H1 (cell line): ENCODE measurements at regions not wholly inside any gene's neighbourhood (a gene's known extent, or its start where the extent isn't known, plus 50 kb on each side); places are given as distances from the start of the nearest gene placed in this dataset.

Experiments
- CTCF ChIA-PET: fragments of 300-600 bp; sonication (Branson Sonifier 250); formaldehyde crosslinking; loops from one replicate; lab custom pipeline; 2021; ENCODE audit not compliant: partially characterized antibody; lab: Charles Lee
- POLR2A ChIA-PET: fragments of 300-600 bp; sonication (Branson Sonifier 250); formaldehyde crosslinking; loops from one replicate; lab custom pipeline; 2021; ENCODE audit warnings: inconsistent platforms; ENCODE audit not compliant: partially characterized antibody; lab: Charles Lee
- DNase-seq, 2 experiments: peaks; one replicate each; pipeline versions ENCODE4 v3.0.0 to v3.0.0-alpha.2; 2010 to 2022; ENCODE audit warnings: low spot score in 2 of 2, low read depth in 1 of 2, mixed read lengths in 1 of 2
- FAIRE-seq: peaks from 2 replicates; lab custom pipeline; 2011; peaks lifted over from hg19 to GRCh38; lab: Jason Lieb, UNC
- H2AFZ ChIP-seq: 2 replicates; pipeline ENCODE4 v1.8.1; 2012; ENCODE audit warnings: low read length, inconsistent platforms
- H2AK5ac ChIP-seq: 2 replicates; pipeline ENCODE4 v1.6.1; 2013; ENCODE audit warnings: low read depth, low read length
- H2BK120ac ChIP-seq: replicated peaks from 2 replicates; pipeline ENCODE3; 2013; ENCODE audit warnings: low read depth, low read length, inconsistent platforms
- H2BK12ac ChIP-seq: 2 replicates; pipeline ENCODE4 v1.6.1; 2013; ENCODE audit warnings: low read depth, low read length
- H2BK15ac ChIP-seq: 2 replicates; pipeline ENCODE4 v1.6.1; 2013; ENCODE audit warnings: low read length
- H2BK20ac ChIP-seq: 2 replicates; pipeline ENCODE4 v1.6.1; 2013; ENCODE audit warnings: low read length
- H2BK5ac ChIP-seq: 2 replicates; pipeline ENCODE4 v1.6.1; 2013; ENCODE audit warnings: low read depth, low read length
- H3K14ac ChIP-seq: 2 replicates; pipeline ENCODE4 v1.6.1; 2013; ENCODE audit warnings: inconsistent platforms; ENCODE audit not compliant: insufficient read length
- H3K18ac ChIP-seq: 2 replicates; pipeline ENCODE4 v1.6.1; 2013; ENCODE audit warnings: low read length; ENCODE audit errors: extremely low read depth
- H3K23ac ChIP-seq: 2 replicates; pipeline ENCODE4 v1.6.1; 2013; ENCODE audit warnings: inconsistent platforms; ENCODE audit not compliant: insufficient read length
- H3K23me2 ChIP-seq: 2 replicates; pipeline ENCODE4 v1.6.1; 2013; ENCODE audit warnings: low read depth, low read length
- H3K27ac ChIP-seq: 2 replicates; pipeline ENCODE4 v1.6.1; 2011; ENCODE audit warnings: low read depth, low read length, inconsistent platforms
- H3K27me3 ChIP-seq, 4 experiments: replicated peaks in 1 of 4; 1 replicate in 1 of 4; 2 replicates in 3 of 4; pipeline versions ENCODE4 v1.6.1 to v1.8.1; 2011 to 2013; ENCODE audit warnings: low read length in 3 of 4, mild to moderate bottlenecking in 3 of 4, inconsistent platforms in 2 of 4, mixed read lengths in 2 of 4, moderate library complexity in 1 of 4; ENCODE audit not compliant: control insufficient read depth in 3 of 4, insufficient read depth in 3 of 4; ENCODE audit errors: extremely low read depth in 1 of 4
- H3K36me3 ChIP-seq, 4 experiments: 2 replicates each; pipeline versions ENCODE4 v1.6.1 to v1.8.1; 2011 to 2013; ENCODE audit warnings: mild to moderate bottlenecking in 4 of 4, low read length in 3 of 4, moderate library complexity in 2 of 4, control low read depth in 1 of 4, inconsistent platforms in 1 of 4; ENCODE audit not compliant: insufficient read depth in 4 of 4, control insufficient read depth in 2 of 4
- H3K4ac ChIP-seq: replicated peaks from 2 replicates; pipeline ENCODE3; 2013; ENCODE audit warnings: low read length, low read depth, mixed read lengths, inconsistent platforms; ENCODE audit not compliant: insufficient read length
- H3K4me1 ChIP-seq, 4 experiments: replicated peaks in 1 of 4; 1 replicate in 1 of 4; 2 replicates in 3 of 4; pipeline versions ENCODE4 v1.6.1 to v1.8.1; 2011 to 2013; ENCODE audit warnings: low read length in 3 of 4, inconsistent platforms in 2 of 4, mixed read lengths in 1 of 4; ENCODE audit not compliant: insufficient read depth in 4 of 4, control insufficient read depth in 3 of 4
- H3K4me2 ChIP-seq, 2 experiments: 2 replicates each; pipeline versions ENCODE4 v1.6.1 to v1.8.1; 2011 to 2013; ENCODE audit warnings: low read depth in 2 of 2, low read length in 2 of 2, control low read depth in 1 of 2, inconsistent platforms in 1 of 2, mild to moderate bottlenecking in 1 of 2; ENCODE audit not compliant: insufficient read depth in 1 of 2
- H3K4me3 ChIP-seq, 4 experiments: fragments of 200-600, 300-600 bp in 1 of 4; sonication (generic), shearing (Covaris generic), sonication (Bioruptor Twin) in 1 of 4; 2 replicates each; pipeline versions ENCODE4 v1.5.1 to v1.8.1; 2011 to 2016; ENCODE audit warnings: low read length in 4 of 4, low read depth in 3 of 4, control low read depth in 2 of 4, inconsistent platforms in 2 of 4, mild to moderate bottlenecking in 2 of 4, mixed read lengths in 1 of 4, moderate library complexity in 1 of 4; ENCODE audit not compliant: insufficient read depth in 2 of 4; ENCODE audit errors: extremely low read depth in 1 of 4
- H3K56ac ChIP-seq: replicated peaks from 2 replicates; pipeline ENCODE3; 2013; ENCODE audit warnings: low read depth, mild to moderate bottlenecking, mixed read lengths, low read length, inconsistent platforms; ENCODE audit not compliant: insufficient read length
- H3K79me1 ChIP-seq: 2 replicates; pipeline ENCODE4 v1.6.1; 2013; ENCODE audit warnings: low read depth, low read length, control low read depth
- H3K79me2 ChIP-seq, 2 experiments: 2 replicates each; pipeline versions ENCODE4 v1.6.1 to v1.8.1; 2012 to 2013; ENCODE audit warnings: low read length in 2 of 2, mild to moderate bottlenecking in 2 of 2, inconsistent platforms in 1 of 2; ENCODE audit not compliant: insufficient read depth in 2 of 2, control insufficient read depth in 1 of 2
- H3K9ac ChIP-seq, 4 experiments: replicated peaks in 1 of 4; 1 replicate in 1 of 4; 2 replicates in 3 of 4; pipeline versions ENCODE4 v1.6.1 to v1.8.1; 2011 to 2013; ENCODE audit warnings: low read depth in 3 of 4, low read length in 3 of 4, control low read depth in 2 of 4, mild to moderate bottlenecking in 2 of 4, moderate library complexity in 2 of 4, inconsistent platforms in 1 of 4; ENCODE audit errors: extremely low read depth in 1 of 4
- H3K9me3 ChIP-seq, 2 experiments: 2 replicates each; pipeline versions ENCODE4 v1.6.1 to v1.8.1; 2012 to 2013; ENCODE audit warnings: mild to moderate bottlenecking in 2 of 2, moderate library complexity in 2 of 2, control low read depth in 1 of 2, inconsistent platforms in 1 of 2, low read depth in 1 of 2, low read length in 1 of 2, mixed read lengths in 1 of 2; ENCODE audit not compliant: insufficient read depth in 2 of 2
- H4K20me1 ChIP-seq, 2 experiments: replicated peaks in 1 of 2; 2 replicates each; pipeline versions ENCODE3 to v1.8.1; 2011 to 2013; ENCODE audit warnings: inconsistent platforms in 2 of 2, low read length in 2 of 2, mild to moderate bottlenecking in 1 of 2; ENCODE audit not compliant: insufficient read depth in 2 of 2, control insufficient read depth in 1 of 2
- H4K5ac ChIP-seq: 2 replicates; pipeline ENCODE4 v1.6.1; 2013; ENCODE audit warnings: low read length, low read depth, mixed read lengths, inconsistent platforms; ENCODE audit not compliant: insufficient read length
- H4K8ac ChIP-seq: 2 replicates; pipeline ENCODE4 v1.8.0; 2013; ENCODE audit warnings: mild to moderate bottlenecking, moderate library complexity, low read length, inconsistent platforms; ENCODE audit not compliant: insufficient read depth; ENCODE audit errors: extremely low read depth
- H4K91ac ChIP-seq: replicated peaks from 2 replicates; pipeline ENCODE3; 2013; ENCODE audit warnings: low read length, mixed read lengths, inconsistent platforms; ENCODE audit not compliant: insufficient read length
- JUND ChIP-seq: IDR thresholded peaks from 2 replicates; pipeline ENCODE4 v1.6.1; 2011; ENCODE audit warnings: mild to moderate bottlenecking, improper control_type of control experiment, low read length
- WGBS, 2 experiments: shearing (Covaris generic) in 1 of 2; methylation state at CpG; one replicate each; pipeline versions ENCODE4 v1.1.6 to v1.1.7; 2013 to 2015; ENCODE audit warnings: low lambda C conversion rate in 2 of 2, mixed read lengths in 2 of 2, inconsistent platforms in 1 of 2, low coverage in 1 of 2, missing lambda C conversion rate in 1 of 2; ENCODE audit not compliant: insufficient replicate concordance in 2 of 2, insufficient coverage in 1 of 2, insufficient read length in 1 of 2; ENCODE audit errors: extremely low coverage in 1 of 2, missing lambda C conversion rate in 1 of 2; 5-methylcytosine and 5-hydroxymethylcytosine counted together

DNA sequence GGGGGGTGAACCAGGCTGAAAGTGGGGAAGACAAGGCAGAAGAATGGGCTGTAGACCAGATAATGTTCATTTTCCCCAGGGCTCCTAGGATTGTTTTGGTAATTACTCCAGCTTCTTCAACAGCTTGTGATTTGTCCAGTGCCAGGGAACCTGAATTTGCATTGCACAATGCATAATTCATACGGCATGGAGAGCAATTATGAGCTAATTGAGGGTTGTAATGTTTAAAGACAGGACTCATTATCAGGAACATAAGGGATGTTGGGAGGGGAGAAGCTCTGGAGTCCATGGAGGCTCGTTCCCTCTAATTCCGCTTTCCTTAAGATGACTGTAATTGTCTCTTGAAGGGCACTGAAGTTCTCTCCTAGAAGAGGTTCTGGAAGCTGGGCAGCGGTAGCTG, 405.0 kb upstream of the ZMIZ1 start:
- Histone ChIP-seq H2BK15ac (no peak overlapping the region), H3K27ac (no peak overlapping the region)

More for the DNA sequence above, 405.0 kb upstream of the ZMIZ1 start:
- H4K91ac ChIP-seq: no peak overlapping the region
- no peaks in the 10 kb centered on the region for H3K23me2 ChIP-seq
- H2AK5ac ChIP-seq: no peak overlapping the region
- no peak overlapping the region for H2BK20ac ChIP-seq
- no peaks in the 10 kb centered on the region for H3K4me1 ChIP-seq
- no peak overlapping the region for H4K8ac ChIP-seq
- no peak overlapping the region for H3K14ac ChIP-seq
- WGBS, 2 experiments: 89% methylated on average over 4 of the region's 4 CpGs; no CpG with 5 or more reads in 1 of the 2 experiments
- no peak overlapping the region for H2BK5ac ChIP-seq
- H4K20me1 ChIP-seq: no peaks in the 10 kb centered on the region
- H3K79me2 ChIP-seq: no peaks in the 10 kb centered on the region
- H3K4me2 ChIP-seq: no peak overlapping the region
- FAIRE-seq: no peak
- POLR2A ChIA-PET: no interaction called here
- DNase-seq: no peak
- CTCF ChIA-PET: interaction anchor here (1.1 to 2.9 kb wide), 8 partner anchors 10 to 155 kb away, joined by 3 to 23 read pairs (median 4); no protein-coding TSS in a partner anchor
- H3K4me3 ChIP-seq: no peak overlapping the region
- no peak overlapping the region for H3K18ac ChIP-seq
- H3K9me3 ChIP-seq: peaks cover 21% of the 10 kb centered on the region in 2 experiments
- TF ChIP-seq JUND: no peak
- H2AFZ ChIP-seq: no peak overlapping the region
- H3K56ac ChIP-seq: no peak overlapping the region
- H3K36me3 ChIP-seq: peaks cover 0 to 3% (median 0%) of the 10 kb centered on the region in 4 experiments; a peak in 2 of 8 replicates
- no peak overlapping the region for H2BK12ac ChIP-seq
- H4K5ac ChIP-seq: no peak overlapping the region
- no peak overlapping the region for H3K4ac ChIP-seq
- H3K79me1 ChIP-seq: no peaks in the 10 kb centered on the region
- no peak overlapping the region for H2BK120ac ChIP-seq
- no peak overlapping the region for H3K9ac ChIP-seq
- no peak overlapping the region for H3K23ac ChIP-seq
- no peaks in the 10 kb centered on the region for H3K27me3 ChIP-seq
